ENCODE measurements at regions not wholly inside any gene's neighbourhood (a gene's known extent, or its start where the extent isn't known, plus 50 kb on each side); places are given as distances from the start of the nearest gene placed in this dataset.

GRCh38 chr3:3504686-3505085, 294.5 kb upstream of the LRRN1 start:
- H4K5ac ChIP-seq (ENCODE audit: insufficient read length, low read depth, low read length): no peak overlapping the region
- H2AFZ ChIP-seq (ENCODE audit: low read length): no peak overlapping the region
- no peak overlapping the region for H3K4ac ChIP-seq (replicated peaks; ENCODE audit: insufficient read length, low read depth, low read length)
- H2BK20ac ChIP-seq (ENCODE audit: low read length): no peak overlapping the region
- no peaks in the 10 kb centered on the region for H3K27me3 ChIP-seq (replicated peaks in 1 of 4; ENCODE audit: control insufficient read depth in 3 of 4, extremely low read depth in 1 of 4, insufficient read depth in 3 of 4, low read length in 3 of 4)
- CTCF ChIA-PET (ENCODE audit: partially characterized antibody): interaction anchor here (1.1 to 1.2 kb wide), 2 partner anchors 18 to 20 kb away, joined by 3 read pairs; no protein-coding TSS in a partner anchor
- no peak overlapping the region for H3K27ac ChIP-seq (ENCODE audit: low read depth, low read length)
- POLR2A ChIA-PET (ENCODE audit: partially characterized antibody): no interaction called here
- no peak overlapping the region for H2AK5ac ChIP-seq (ENCODE audit: low read depth, low read length)
- no peak overlapping the region for H4K8ac ChIP-seq (ENCODE audit: extremely low read depth, insufficient read depth, low read length)
- no peak overlapping the region for H2BK120ac ChIP-seq (replicated peaks; ENCODE audit: low read depth, low read length)
- no peaks in the 10 kb centered on the region for H3K4me1 ChIP-seq (replicated peaks in 1 of 4; ENCODE audit: control insufficient read depth in 3 of 4, insufficient read depth in 4 of 4, low read length in 3 of 4)
- no peak overlapping the region for H3K9ac ChIP-seq (replicated peaks in 1 of 4; ENCODE audit: extremely low read depth in 1 of 4, low read depth in 3 of 4, low read length in 3 of 4)
- H3K79me1 ChIP-seq (ENCODE audit: low read depth, low read length): no peaks in the 10 kb centered on the region
- H3K23me2 ChIP-seq (ENCODE audit: low read depth, low read length): no peaks in the 10 kb centered on the region; the same call in 1 of the 2 replicates
- H4K91ac ChIP-seq (replicated peaks; ENCODE audit: insufficient read length, low read length): no peak overlapping the region
- no peak overlapping the region for H2BK12ac ChIP-seq (ENCODE audit: low read depth, low read length)
- H3K4me2 ChIP-seq (ENCODE audit: insufficient read depth in 1 of 2, low read depth in 2 of 2, low read length in 2 of 2): no peak overlapping the region
- H3K36me3 ChIP-seq (ENCODE audit: control insufficient read depth in 2 of 4, insufficient read depth in 4 of 4, low read length in 3 of 4): no peaks in the 10 kb centered on the region
- H3K56ac ChIP-seq (replicated peaks; ENCODE audit: insufficient read length, low read depth, low read length): no peak overlapping the region
- no peak overlapping the region for H3K4me3 ChIP-seq (ENCODE audit: extremely low read depth in 1 of 4, insufficient read depth in 2 of 4, low read depth in 3 of 4, low read length in 4 of 4)
- no peak overlapping the region for H3K23ac ChIP-seq (ENCODE audit: insufficient read length)
- H3K18ac ChIP-seq (ENCODE audit: extremely low read depth, low read length): no peak overlapping the region
- DNase-seq (ENCODE audit: low read depth in 1 of 2, low spot score in 2 of 2) (no peak), FAIRE-seq (no peak)
- no peak overlapping the region for H2BK5ac ChIP-seq (ENCODE audit: low read depth, low read length)
- no peaks in the 10 kb centered on the region for H4K20me1 ChIP-seq (replicated peaks in 1 of 2; ENCODE audit: control insufficient read depth in 1 of 2, insufficient read depth in 2 of 2, low read length in 2 of 2)
- 88% methylated on average over 1 of the region's 1 CpG; no CpG with 5 or more reads in 1 of the 2 experiments for WGBS, 2 experiments (ENCODE audit: extremely low coverage in 1 of 2, insufficient coverage in 1 of 2, insufficient read length in 1 of 2, insufficient replicate concordance in 2 of 2, low coverage in 1 of 2, low lambda C conversion rate in 2 of 2, missing lambda C conversion rate in 1 of 2)
- no peak overlapping the region for H3K14ac ChIP-seq (ENCODE audit: insufficient read length)
- H2BK15ac ChIP-seq (ENCODE audit: low read length): no peak overlapping the region
- H3K9me3 ChIP-seq (ENCODE audit: insufficient read depth in 2 of 2, low read depth in 1 of 2, low read length in 1 of 2): no peaks in the 10 kb centered on the region
- no peaks in the 10 kb centered on the region for H3K79me2 ChIP-seq (ENCODE audit: control insufficient read depth in 1 of 2, insufficient read depth in 2 of 2, low read length in 2 of 2)
- TF ChIP-seq TEAD4 (IDR thresholded peaks at IDR 0.05; ENCODE audit: low read depth, low read length) (no peak), KDM4A (IDR thresholded peaks at IDR 0.05; ENCODE audit: low read depth, low read length, severe bottlenecking) (no peak), JUN (IDR thresholded peaks at IDR 0.05; ENCODE audit: low read depth, low read length) (no peak), CHD1 (IDR thresholded peaks at IDR 0.05; ENCODE audit: low read depth, low read length) (no peak), CTCF (IDR thresholded peaks at IDR 0.05; ENCODE audit: control extremely low read depth in 1 of 3, insufficient read depth in 1 of 3, low read depth in 1 of 3, low read length in 3 of 3) (no peak), RNF2 (IDR thresholded peaks at IDR 0.05; ENCODE audit: borderline replicate concordance, low read depth, low read length, missing control alignments, poor library complexity, severe bottlenecking) (no peak), EGR1 (IDR thresholded peaks at IDR 0.05; ENCODE audit: borderline replicate concordance, low read depth, low read length) (no peak), ASH2L (IDR thresholded peaks at IDR 0.05; ENCODE audit: low read length) (no peak), SP4 (IDR thresholded peaks at IDR 0.05; ENCODE audit: low read length) (no peak)

Measured in H1 (cell line).